HG02678 (cell line): ENCODE measurements at regions not wholly inside any gene's neighbourhood (a gene's known extent, or its start where the extent isn't known, plus 50 kb on each side); places are given as distances from the start of the nearest gene placed in this dataset.
A peak's percentile ranks its signal among the peaks of the same experiment; 100 is the strongest.

Source experiments
- ATAC-seq: cut with Tn5 transposase; IDR thresholded peaks from one replicate; pipeline ENCODE4 v1.9.1; 2021; ENCODE audit warnings: mild to moderate bottlenecking, moderate library complexity; ENCODE audit not compliant: unreplicated experiment

DNA sequence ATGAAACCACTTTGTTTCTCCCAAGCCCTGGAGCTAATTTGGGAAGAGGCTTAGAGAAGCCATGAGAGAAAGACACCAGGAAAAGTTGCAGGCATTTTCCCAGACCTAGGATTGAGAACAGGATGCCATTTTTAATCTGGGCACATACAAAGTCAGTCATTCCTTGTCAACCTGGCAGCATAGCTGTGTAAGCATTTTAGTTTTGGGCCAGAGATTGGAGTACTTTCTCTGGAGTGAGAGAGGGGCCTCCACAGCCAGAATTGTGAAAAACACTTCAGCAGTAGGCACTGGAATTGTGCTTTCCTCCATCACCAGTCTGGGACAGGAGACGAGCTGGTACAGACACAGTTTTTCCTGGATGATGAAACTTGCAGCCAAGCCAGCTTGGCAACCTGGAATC, 390.3 kb upstream of the DMAC1 start:
- no peak for ATAC-seq

GRCh38 chr9:8188723-8189407, 389.3 kb upstream of the DMAC1 start:
- ATAC-seq: no peak

DNA sequence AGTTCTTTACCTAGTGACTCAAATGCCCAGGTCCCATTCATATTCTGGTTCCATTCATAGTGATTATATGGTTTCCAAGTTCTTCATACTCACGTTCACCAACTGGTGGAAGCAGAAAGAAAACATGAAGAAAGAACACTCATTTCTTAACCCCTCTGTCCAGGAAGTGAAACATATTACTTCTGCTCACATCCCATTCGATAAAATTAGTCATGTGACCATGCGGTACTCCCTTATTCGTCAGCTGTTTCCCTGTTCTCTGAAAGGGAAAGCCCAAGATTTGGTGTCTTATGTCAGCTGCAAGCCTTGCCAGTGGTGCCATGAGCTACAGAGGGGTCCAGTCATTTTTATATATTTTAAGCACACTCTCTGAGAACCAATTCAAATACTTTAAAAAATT, 387.0 kb upstream of the DMAC1 start:
- ATAC-seq: no peak

DNA sequence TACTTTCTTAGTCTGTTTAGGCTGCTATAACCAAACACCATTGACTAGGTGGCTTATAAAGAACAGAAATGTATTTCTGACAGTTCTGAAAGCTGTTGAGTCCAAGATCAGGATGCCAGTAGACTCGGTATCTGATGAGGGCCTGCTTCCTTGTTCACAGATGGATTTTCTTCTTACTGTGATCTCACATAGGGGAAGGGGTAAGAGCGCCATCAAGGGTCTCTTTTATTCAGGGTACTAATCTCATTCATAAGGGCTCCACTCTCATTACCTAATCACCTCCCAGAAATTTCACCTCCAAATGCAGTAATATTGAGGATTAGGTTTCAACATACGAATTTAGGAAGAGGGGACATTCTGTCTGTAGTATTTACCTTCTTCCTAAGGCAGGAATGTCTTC, 384.0 kb upstream of the DMAC1 start:
- no peak for ATAC-seq

DNA sequence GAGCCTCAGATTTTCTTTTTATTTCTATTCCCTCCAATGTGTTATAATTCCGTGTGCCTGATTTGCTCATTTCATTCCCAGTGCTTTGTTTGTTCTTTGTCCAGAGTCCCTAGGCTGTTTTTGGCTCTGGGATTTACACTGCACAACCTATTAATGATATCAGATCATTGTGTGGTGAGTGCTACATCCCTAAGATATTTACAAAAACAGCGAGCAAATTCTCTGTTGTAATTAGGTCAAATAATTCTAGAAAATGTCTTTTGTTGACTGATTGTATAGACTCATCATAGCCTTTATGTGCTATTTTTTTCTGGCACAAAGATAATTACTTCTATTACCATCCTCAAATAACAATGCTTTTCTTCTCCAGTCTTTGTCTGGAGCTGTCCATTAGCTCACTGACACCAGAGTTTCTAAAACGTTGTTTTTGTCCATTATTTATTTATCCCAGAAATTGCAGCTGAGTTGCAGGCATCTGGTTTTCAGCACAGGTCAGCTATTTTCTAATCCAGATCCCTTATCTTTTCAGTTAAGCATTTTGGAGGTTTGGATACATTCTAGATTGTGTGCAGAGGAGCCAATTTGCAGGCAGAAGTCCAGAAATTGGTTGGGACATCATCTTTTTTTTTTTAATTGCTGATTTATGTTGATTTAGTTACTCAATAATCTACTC, 379.9 kb upstream of the DMAC1 start:
- no peak for ATAC-seq

GRCh38 chr9:8172000-8172399, 372.4 kb upstream of the DMAC1 start:
- ATAC-seq: no peak

DNA sequence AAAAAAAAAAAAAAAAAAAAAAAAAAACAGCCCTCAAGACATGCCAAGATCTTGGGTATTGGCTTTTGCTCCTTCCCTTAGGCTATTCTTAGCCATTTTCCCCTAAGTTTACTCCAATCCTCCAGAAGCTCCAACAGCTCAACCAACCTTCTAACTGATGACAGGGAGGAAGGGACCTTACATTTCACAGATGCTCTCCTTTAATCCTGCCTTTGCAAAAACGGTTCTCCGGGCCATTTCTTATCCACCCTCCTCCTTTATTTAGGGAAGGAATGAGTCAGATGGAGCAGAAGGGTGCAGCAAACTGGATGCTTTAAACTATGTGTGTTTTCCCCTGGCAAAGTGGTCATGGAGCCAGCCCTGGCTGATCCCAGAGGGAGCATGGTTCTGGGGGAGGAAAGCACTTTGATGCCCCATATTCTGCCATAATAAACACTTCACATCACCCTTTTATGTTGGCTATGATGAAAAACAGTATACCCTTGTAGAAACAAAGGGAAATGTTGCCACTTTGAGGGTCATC, 369.4 kb upstream of the DMAC1 start:
- ATAC-seq: no peak

GRCh38 chr9:8160787-8161186, 361.2 kb upstream of the DMAC1 start:
- ATAC-seq: no peak

DNA sequence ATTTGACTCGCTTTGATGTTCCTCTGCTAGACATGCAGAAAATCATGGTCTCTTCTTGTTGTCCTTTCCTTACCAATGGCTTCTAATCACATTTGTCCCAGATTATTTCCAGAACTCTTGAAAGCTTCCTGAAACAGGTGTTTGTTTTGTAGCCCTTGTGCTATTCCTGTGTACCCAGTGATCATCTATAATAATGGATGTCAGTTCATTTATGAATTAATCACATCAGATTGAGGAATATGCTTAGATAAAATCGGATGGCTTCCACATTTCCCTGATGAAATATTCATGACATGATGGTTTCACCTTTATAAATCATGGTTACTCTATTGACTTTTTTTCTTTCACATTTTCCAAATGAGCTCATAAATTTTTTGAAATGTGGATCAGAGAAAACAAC, 359.0 kb upstream of the DMAC1 start:
- no peak for ATAC-seq

GRCh38 chr9:8157683-8158324, 358.2 kb upstream of the DMAC1 start:
- ATAC-seq: no peak

- ATAC-seq: no peak
Measured at GRCh38 chr9:8156346-8156745, 356.8 kb upstream of the DMAC1 start.

DNA sequence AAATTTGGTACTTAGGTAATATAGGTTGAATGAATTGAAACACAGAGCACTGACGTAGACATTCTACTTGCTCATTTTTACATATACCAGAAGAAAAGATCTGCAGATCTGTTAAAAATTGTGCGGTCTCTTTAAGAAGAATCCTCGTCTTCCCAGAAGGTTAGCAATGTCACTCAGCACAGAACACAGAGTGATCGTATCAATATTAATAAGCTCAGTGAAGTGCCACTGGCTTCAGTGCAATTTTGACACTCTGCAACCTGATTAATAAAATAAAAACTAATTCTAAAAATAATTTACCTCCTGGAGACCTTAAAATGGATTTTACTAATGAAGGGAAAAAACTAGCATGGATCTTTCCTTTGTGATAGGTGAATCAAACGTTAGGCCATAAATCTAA, 356.1 kb upstream of the DMAC1 start:
- no peak for ATAC-seq

DNA sequence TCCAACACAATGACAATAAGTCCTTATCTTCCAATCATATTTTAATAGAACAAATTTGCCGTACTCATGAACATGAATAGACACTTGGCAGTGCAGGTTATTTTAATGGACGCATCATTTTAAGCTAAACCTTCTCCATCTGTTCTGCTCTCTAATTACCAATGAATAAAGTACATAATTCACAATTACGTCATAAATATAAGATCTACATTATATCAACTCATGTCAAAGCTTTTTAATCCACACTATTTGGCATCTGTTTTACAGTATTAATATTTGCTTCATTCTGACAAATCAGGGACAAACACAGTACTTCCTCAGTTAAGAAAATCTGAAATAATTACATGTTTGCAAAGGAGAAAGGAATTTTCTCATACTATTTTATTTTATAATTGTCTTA, 344.1 kb upstream of the DMAC1 start:
- no peak for ATAC-seq

DNA sequence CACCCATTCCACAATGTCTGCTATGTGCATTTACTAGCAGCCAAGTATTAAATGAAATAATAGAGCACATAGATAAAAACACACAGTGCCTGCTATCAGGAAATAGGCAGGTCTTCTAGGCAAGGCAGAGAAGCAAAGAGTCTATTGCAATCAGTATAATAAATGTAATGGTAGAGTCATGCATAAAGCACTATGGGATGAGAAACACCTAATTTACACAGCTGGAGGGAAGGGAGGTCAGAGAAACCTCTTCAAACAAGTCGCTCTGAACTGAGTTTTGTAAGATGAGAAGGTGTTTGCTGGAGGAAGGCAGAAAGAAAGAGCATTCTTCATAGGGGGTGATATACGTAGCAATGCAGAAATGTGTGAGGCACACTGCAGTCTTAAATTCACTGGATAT, 341.0 kb upstream of the DMAC1 start:
- no peak for ATAC-seq

DNA sequence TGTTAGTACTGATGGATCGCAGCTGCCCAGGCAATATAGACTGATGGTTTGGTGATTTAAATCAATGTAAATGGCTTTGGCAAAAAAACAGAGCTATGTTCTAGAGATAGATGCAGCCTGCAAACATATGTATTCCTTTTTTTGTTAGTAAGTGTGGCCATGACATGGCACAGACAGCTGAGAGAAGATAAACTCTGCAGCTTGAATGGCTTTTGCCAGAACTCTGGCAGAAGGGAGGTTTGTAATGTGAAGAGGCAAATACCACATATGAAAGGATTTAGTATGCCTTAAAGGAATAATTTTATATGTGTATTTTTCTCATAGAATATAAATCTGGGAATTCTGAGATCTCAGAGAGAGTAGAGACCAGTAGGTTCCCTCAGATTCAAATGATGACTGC, 340.2 kb upstream of the DMAC1 start:
- no peak for ATAC-seq

- peak; percentile 76 for ATAC-seq
Measured at GRCh38 chr9:8136477-8136876, 336.9 kb upstream of the DMAC1 start.

DNA sequence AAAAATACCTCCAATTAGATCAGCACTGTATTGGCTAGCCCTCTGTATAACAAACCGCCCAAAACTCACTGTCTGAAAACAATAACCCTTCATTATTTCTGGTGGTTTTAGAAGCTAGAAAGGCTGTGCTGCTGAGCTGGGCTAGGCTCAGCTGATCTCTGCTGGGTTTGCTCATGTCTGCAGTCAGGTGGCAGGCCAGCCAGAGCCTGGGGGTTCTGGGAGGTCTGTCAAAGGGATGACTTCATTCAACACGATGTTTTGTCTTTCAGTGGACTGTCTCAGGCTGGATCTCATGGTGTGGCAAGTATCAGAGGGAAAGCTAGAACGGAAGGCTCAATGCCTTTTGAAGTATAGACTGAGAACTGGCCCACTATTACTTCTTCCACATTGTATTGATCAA, 335.1 kb upstream of the DMAC1 start:
- no peak for ATAC-seq

DNA sequence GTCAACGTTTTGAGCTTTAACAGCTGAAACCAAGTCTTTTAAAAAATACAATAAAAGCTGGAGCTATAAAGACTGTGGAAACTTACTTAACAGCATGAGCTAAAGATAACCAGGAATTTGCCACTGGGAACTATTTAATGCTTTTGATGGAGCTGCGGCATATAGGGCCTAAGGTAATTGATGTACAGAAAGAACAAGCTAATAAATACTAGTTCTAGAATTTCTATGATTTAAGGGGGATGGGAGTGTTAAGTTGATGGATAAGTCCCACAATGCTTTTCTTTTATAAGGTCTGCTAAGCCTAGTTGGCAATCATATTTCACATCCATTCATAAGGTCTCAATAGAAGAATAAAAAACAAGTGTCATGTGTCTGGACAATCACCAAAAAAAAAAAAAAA, 334.0 kb upstream of the DMAC1 start:
- no peak for ATAC-seq

- no peak for ATAC-seq
Measured at GRCh38 chr9:8115570-8115969, 316.0 kb upstream of the DMAC1 start.

DNA sequence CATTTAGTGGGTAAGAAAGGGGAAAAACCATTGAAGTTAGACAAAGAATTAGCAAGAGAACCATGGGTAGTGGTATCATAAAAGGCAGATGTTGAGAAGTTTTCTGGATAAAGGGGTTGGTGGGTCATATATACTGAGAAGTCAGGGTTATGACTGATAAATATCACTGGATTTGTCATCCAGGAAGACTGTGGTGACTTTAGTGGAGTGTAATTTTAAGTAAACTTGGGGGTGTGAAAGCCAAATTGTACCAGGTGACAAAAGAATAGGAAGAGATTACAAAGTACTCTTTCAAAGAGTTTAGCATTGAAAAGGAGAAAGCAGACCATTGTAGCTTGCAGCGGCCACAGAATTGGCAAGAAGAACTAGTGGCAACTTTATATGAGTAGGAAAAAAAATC, 315.2 kb upstream of the DMAC1 start:
- ATAC-seq: no peak

DNA sequence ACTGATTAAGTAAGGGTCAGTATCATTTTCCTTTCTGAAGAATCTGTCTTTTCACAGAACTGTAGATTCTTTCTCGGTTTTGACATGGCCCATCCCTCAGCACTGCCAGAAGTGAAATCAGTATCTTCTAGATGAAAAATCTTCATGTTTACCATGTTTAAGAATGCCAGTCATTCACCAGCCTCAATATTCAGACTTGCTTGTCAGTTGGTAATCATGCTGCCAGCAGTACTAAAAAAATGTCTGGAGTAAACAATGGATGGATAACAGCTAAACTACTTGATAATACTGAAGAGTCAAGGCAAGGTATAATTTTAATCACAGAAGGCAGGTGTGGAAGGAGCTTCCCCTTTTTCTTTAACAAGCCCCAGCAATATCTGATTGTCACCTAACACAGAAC, 306.8 kb upstream of the DMAC1 start:
- ATAC-seq: no peak

DNA sequence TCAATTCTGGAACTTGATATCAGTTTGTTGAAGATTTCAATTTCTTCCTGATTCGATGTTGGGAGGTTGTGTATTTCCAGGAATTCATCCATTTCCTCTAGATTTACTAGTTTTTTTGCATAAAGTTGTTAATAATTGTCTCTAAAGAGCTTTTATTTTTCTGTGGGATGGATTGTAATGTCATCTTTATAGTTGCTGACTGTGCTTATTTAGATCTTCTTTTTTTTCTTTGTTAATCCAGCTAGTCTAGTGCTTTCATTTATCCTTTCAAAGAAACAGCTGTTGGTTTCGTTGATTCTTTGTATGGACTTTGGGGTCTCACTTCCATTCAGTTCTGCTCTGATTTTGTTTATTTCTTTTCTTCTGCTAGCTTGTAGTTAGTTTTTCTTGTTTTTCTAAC, 302.0 kb upstream of the DMAC1 start:
- ATAC-seq: no peak
